ENCODE measurements at regions not wholly inside any gene's neighbourhood (a gene's known extent, or its start where the extent isn't known, plus 50 kb on each side); places are given as distances from the start of the nearest gene placed in this dataset.

GRCh38 chr15:75100679-75101078 is 77.3 kb downstream of the PPCDC start:
- no peak overlapping the region for H3K4me3 ChIP-seq (ENCODE audit: low read depth, low read length)
- Mint-ChIP-seq H3K36me3 (no peaks in the 10 kb centered on the region), H3K4me3 (no peak overlapping the region), H3K27me3 (peaks cover 9% of the 10 kb centered on the region), H3K27ac (no peak overlapping the region), H3K9me3 (peaks cover 0 to 2% (median 0%) of the 10 kb centered on the region in 7 donors), H3K4me1 (peaks cover 0 to 8% (median 3%) of the 10 kb centered on the region in 4 donors)
- DNase-seq (no peak), ATAC-seq (ENCODE audit: low read depth in 2 of 2) (no peak)
- no peaks in the 10 kb centered on the region for H3K9me3 ChIP-seq (ENCODE audit: control insufficient read depth in 2 of 2, low read length in 2 of 2)
- no peak overlapping the region for H3K27ac ChIP-seq (ENCODE audit: insufficient read depth, low read length, poor library complexity, severe bottlenecking)
- H3K36me3 ChIP-seq (ENCODE audit: control insufficient read depth, insufficient read depth, low read length), result no peaks in the 10 kb centered on the region
- no peaks in the 10 kb centered on the region for H3K4me1 ChIP-seq (ENCODE audit: control insufficient read depth, insufficient read depth, low read length, poor library complexity, severe bottlenecking)
- no peaks in the 10 kb centered on the region for H3K27me3 ChIP-seq (ENCODE audit: control insufficient read depth, insufficient read depth, low read length)

GRCh38 chr15:75104804-75105557 is 81.6 kb downstream of the PPCDC start:
- Histone ChIP-seq H3K4me3 (ENCODE audit: low read depth, low read length) (no peak overlapping the region), H3K4me1 (ENCODE audit: control insufficient read depth, insufficient read depth, low read length, poor library complexity, severe bottlenecking) (peaks cover 22% of the 10 kb centered on the region), H3K36me3 (ENCODE audit: control insufficient read depth, insufficient read depth, low read length) (no peaks in the 10 kb centered on the region), H3K9me3 (ENCODE audit: control insufficient read depth in 2 of 2, low read length in 2 of 2) (no peaks in the 10 kb centered on the region), H3K27ac (ENCODE audit: insufficient read depth, low read length, poor library complexity, severe bottlenecking) (no peak overlapping the region), H3K27me3 (ENCODE audit: control insufficient read depth, insufficient read depth, low read length) (no peaks in the 10 kb centered on the region)
- no peaks in the 10 kb centered on the region for H3K36me3 Mint-ChIP-seq
- peaks cover 4% of the 10 kb centered on the region for H3K27me3 Mint-ChIP-seq
- DNase-seq (peak in 1 of 3 donors; percentile 32), ATAC-seq (ENCODE audit: low read depth in 2 of 2) (no peak)
- H3K27ac Mint-ChIP-seq, result peak overlapping the region in 2 of 3 donors; percentile 7 to 92
- H3K4me3 Mint-ChIP-seq, result peak overlapping the region in 1 of 4 donors; percentile 52
- H3K4me1 Mint-ChIP-seq, result peaks cover 4 to 23% (median 15%) of the 10 kb centered on the region in 4 donors
- H3K9me3 Mint-ChIP-seq, result peaks cover 0 to 2% (median 0%) of the 10 kb centered on the region in 7 donors

- no peak overlapping the region for H3K4me3 ChIP-seq (ENCODE audit: low read depth, low read length)
- Mint-ChIP-seq H3K9me3 (peaks cover 0 to 2% (median 0%) of the 10 kb centered on the region in 7 donors), H3K36me3 (no peaks in the 10 kb centered on the region), H3K4me3 (no peak overlapping the region), H3K27ac (no peak overlapping the region), H3K4me1 (peaks cover 4 to 26% (median 16%) of the 10 kb centered on the region in 4 donors), H3K27me3 (no peaks in the 10 kb centered on the region)
- H3K27ac ChIP-seq (ENCODE audit: insufficient read depth, low read length, poor library complexity, severe bottlenecking), result no peak overlapping the region
- H3K4me1 ChIP-seq (ENCODE audit: control insufficient read depth, insufficient read depth, low read length, poor library complexity, severe bottlenecking), result peaks cover 22% of the 10 kb centered on the region
- H3K27me3 ChIP-seq (ENCODE audit: control insufficient read depth, insufficient read depth, low read length), result no peaks in the 10 kb centered on the region
- no peaks in the 10 kb centered on the region for H3K36me3 ChIP-seq (ENCODE audit: control insufficient read depth, insufficient read depth, low read length)
- H3K9me3 ChIP-seq (ENCODE audit: control insufficient read depth in 2 of 2, low read length in 2 of 2), result no peaks in the 10 kb centered on the region
- DNase-seq (no peak), ATAC-seq (ENCODE audit: low read depth in 2 of 2) (no peak)
Observed at GRCh38 chr15:75107516-75107907, 84.1 kb downstream of the PPCDC start.

GRCh38 chr15:75107908-75108838 is 84.8 kb downstream of the PPCDC start:
- Mint-ChIP-seq H3K4me1 (peaks cover 4 to 32% (median 17%) of the 10 kb centered on the region in 4 donors), H3K27ac (peak overlapping the region in 2 of 3 donors; percentile 48 to 85), H3K36me3 (no peaks in the 10 kb centered on the region), H3K4me3 (peak overlapping the region in 2 of 4 donors; percentile 62 to 69), H3K9me3 (peaks cover 0 to 5% (median 2%) of the 10 kb centered on the region in 7 donors), H3K27me3 (no peaks in the 10 kb centered on the region)
- H3K4me1 ChIP-seq (ENCODE audit: control insufficient read depth, insufficient read depth, low read length, poor library complexity, severe bottlenecking), result peaks cover 22% of the 10 kb centered on the region
- H3K27ac ChIP-seq (ENCODE audit: insufficient read depth, low read length, poor library complexity, severe bottlenecking), result no peak overlapping the region
- DNase-seq (peak; percentile 3 to 87 (median 25)), ATAC-seq (ENCODE audit: low read depth in 2 of 2) (peak; percentile 79)
- H3K27me3 ChIP-seq (ENCODE audit: control insufficient read depth, insufficient read depth, low read length), result no peaks in the 10 kb centered on the region
- H3K36me3 ChIP-seq (ENCODE audit: control insufficient read depth, insufficient read depth, low read length), result no peaks in the 10 kb centered on the region
- H3K4me3 ChIP-seq (ENCODE audit: low read depth, low read length), result no peak overlapping the region
- peaks cover 3 to 4% of the 10 kb centered on the region in 2 experiments for H3K9me3 ChIP-seq (ENCODE audit: control insufficient read depth in 2 of 2, low read length in 2 of 2)

- Mint-ChIP-seq H3K9me3 (peaks cover 0 to 11% (median 2%) of the 10 kb centered on the region in 7 donors), H3K27me3 (no peaks in the 10 kb centered on the region), H3K4me1 (peaks cover 4 to 33% (median 17%) of the 10 kb centered on the region in 4 donors), H3K4me3 (peak overlapping the region in 2 of 4 donors; percentile 62 to 69), H3K36me3 (no peaks in the 10 kb centered on the region), H3K27ac (peak overlapping the region in 1 of 3 donors; percentile 85)
- Histone ChIP-seq H3K36me3 (ENCODE audit: control insufficient read depth, insufficient read depth, low read length) (no peaks in the 10 kb centered on the region), H3K4me3 (ENCODE audit: low read depth, low read length) (no peak overlapping the region), H3K27me3 (ENCODE audit: control insufficient read depth, insufficient read depth, low read length) (no peaks in the 10 kb centered on the region), H3K27ac (ENCODE audit: insufficient read depth, low read length, poor library complexity, severe bottlenecking) (no peak overlapping the region), H3K9me3 (ENCODE audit: control insufficient read depth in 2 of 2, low read length in 2 of 2) (peaks cover 4 to 5% of the 10 kb centered on the region in 2 experiments), H3K4me1 (ENCODE audit: control insufficient read depth, insufficient read depth, low read length, poor library complexity, severe bottlenecking) (peaks cover 22% of the 10 kb centered on the region)
- DNase-seq (no peak), ATAC-seq (ENCODE audit: low read depth in 2 of 2) (no peak)
Observed at GRCh38 chr15:75109021-75109735, 85.8 kb downstream of the PPCDC start.

- H3K27me3 Mint-ChIP-seq, result no peaks in the 10 kb centered on the region
- H3K4me1 ChIP-seq (ENCODE audit: control insufficient read depth, insufficient read depth, low read length, poor library complexity, severe bottlenecking), result peaks cover 22% of the 10 kb centered on the region
Observed at GRCh38 chr15:75109736-75110130, 86.3 kb downstream of the PPCDC start.

GRCh38 chr15:75112278-75112847 is 89.0 kb downstream of the PPCDC start:
- no peak for ATAC-seq (ENCODE audit: low read depth in 2 of 2)
- Mint-ChIP-seq H3K36me3 (no peaks in the 10 kb centered on the region), H3K27ac (peak overlapping the region in 1 of 3 donors; percentile 21), H3K27me3 (no peaks in the 10 kb centered on the region), H3K9me3 (peaks cover 0 to 12% (median 0%) of the 10 kb centered on the region in 7 donors), H3K4me1 (peaks cover 4 to 27% (median 13%) of the 10 kb centered on the region in 4 donors), H3K4me3 (no peak overlapping the region)
- Histone ChIP-seq H3K27ac (ENCODE audit: insufficient read depth, low read length, poor library complexity, severe bottlenecking) (no peak overlapping the region), H3K9me3 (ENCODE audit: control insufficient read depth in 2 of 2, low read length in 2 of 2) (peaks cover 4 to 5% of the 10 kb centered on the region in 2 experiments), H3K4me1 (ENCODE audit: control insufficient read depth, insufficient read depth, low read length, poor library complexity, severe bottlenecking) (peaks cover 22% of the 10 kb centered on the region), H3K27me3 (ENCODE audit: control insufficient read depth, insufficient read depth, low read length) (no peaks in the 10 kb centered on the region), H3K4me3 (ENCODE audit: low read depth, low read length) (no peak overlapping the region), H3K36me3 (ENCODE audit: control insufficient read depth, insufficient read depth, low read length) (no peaks in the 10 kb centered on the region)
- DNase-seq, result no peak

More at GRCh38 chr15:75109736-75110130, 86.3 kb downstream of the PPCDC start:
- no peak for ATAC-seq (ENCODE audit: low read depth in 2 of 2)
- H3K4me1 Mint-ChIP-seq, result peaks cover 4 to 31% (median 16%) of the 10 kb centered on the region in 4 donors
- Histone ChIP-seq H3K27me3 (ENCODE audit: control insufficient read depth, insufficient read depth, low read length) (no peaks in the 10 kb centered on the region), H3K9me3 (ENCODE audit: control insufficient read depth in 2 of 2, low read length in 2 of 2) (peaks cover 4 to 5% of the 10 kb centered on the region in 2 experiments), H3K27ac (ENCODE audit: insufficient read depth, low read length, poor library complexity, severe bottlenecking) (no peak overlapping the region), H3K4me3 (ENCODE audit: low read depth, low read length) (no peak overlapping the region), H3K36me3 (ENCODE audit: control insufficient read depth, insufficient read depth, low read length) (no peaks in the 10 kb centered on the region)
- H3K27ac Mint-ChIP-seq, result no peak overlapping the region
- no peak for DNase-seq
- peaks cover 0 to 12% (median 2%) of the 10 kb centered on the region in 7 donors for H3K9me3 Mint-ChIP-seq
- H3K4me3 Mint-ChIP-seq, result peak overlapping the region in 1 of 4 donors; percentile 61
- no peaks in the 10 kb centered on the region for H3K36me3 Mint-ChIP-seq

Data from CD4-positive, CD25-positive, alpha-beta regulatory T cell (primary cell).